ENCODE measurements at regions not wholly inside any gene's neighbourhood (a gene's known extent, or its start where the extent isn't known, plus 50 kb on each side); places are given as distances from the start of the nearest gene placed in this dataset.

DNA sequence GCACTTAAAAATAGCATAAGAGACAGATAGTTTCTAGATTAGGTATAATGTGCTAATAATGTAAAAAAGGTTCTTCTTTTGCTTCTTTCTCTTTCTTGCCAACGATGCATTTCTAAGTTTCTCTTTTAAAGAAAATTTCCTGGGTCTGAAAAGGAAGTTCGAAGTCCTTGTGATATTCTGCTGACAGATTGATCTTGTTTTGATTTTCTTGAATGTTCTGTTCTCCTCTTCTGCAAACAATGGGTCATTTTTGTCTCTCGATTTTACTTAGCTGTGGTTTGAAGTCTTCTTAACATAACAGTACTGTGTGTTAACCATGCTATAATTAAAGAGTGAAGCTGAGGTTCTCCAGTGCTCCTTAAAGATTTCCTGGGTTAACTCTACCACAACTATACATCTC is 61.1 kb upstream of the ACYP2 start:
- TF ChIP-seq, protein P1, sequence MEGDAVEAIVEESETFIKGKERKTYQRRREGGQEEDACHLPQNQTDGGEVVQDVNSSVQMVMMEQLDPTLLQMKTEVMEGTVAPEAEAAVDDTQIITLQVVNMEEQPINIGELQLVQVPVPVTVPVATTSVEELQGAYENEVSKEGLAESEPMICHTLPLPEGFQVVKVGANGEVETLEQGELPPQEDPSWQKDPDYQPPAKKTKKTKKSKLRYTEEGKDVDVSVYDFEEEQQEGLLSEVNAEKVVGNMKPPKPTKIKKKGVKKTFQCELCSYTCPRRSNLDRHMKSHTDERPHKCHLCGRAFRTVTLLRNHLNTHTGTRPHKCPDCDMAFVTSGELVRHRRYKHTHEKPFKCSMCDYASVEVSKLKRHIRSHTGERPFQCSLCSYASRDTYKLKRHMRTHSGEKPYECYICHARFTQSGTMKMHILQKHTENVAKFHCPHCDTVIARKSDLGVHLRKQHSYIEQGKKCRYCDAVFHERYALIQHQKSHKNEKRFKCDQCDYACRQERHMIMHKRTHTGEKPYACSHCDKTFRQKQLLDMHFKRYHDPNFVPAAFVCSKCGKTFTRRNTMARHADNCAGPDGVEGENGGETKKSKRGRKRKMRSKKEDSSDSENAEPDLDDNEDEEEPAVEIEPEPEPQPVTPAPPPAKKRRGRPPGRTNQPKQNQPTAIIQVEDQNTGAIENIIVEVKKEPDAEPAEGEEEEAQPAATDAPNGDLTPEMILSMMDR (IDR thresholded peaks at IDR 0.05), result no peak
- no peak for TF ChIP-seq POLR2A (IDR thresholded peaks at IDR 0.05)

Data from body of pancreas (tissue), 4 donors.